CD4-positive, alpha-beta T cell treated with Interleukin-12 subunit alpha and Interleukin-12 subunit beta, for 1 hour (primary cell): ENCODE measurements at regions not wholly inside any gene's neighbourhood (a gene's known extent, or its start where the extent isn't known, plus 50 kb on each side); places are given as distances from the start of the nearest gene placed in this dataset.
"Not testable (repeated sequence)": the region's sequence is repeated elsewhere in the genome, so short reads cannot be mapped to it uniquely, and the experiment has no call there.

Source experiments
- DNase-seq: peaks from one replicate; pipeline ENCODE4 v3.0.0-alpha.2; 2020

DNA sequence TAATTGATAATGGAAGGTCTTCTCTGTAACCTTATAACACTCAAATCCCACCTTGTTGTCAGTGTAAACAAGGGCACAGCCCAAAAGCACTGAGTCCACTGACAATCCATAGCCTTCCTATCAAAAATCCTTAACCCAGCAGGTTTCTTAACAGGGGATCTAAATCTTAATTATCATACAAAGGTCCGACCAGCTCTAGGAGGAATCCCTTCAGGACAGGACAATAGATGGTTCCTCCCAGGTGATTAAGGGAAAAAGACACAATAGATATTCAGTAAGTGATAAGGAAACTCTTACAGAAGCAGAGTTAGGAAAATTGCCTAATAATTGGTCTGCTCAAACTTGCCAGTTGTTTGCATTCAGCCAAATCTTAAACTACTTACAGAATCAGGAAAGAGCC lies 951.9 kb upstream of the CTNND2 start:
- DNase-seq, result not testable (repeated sequence)

- no peak for DNase-seq
Measured at GRCh38 chr5:12854386-12854785, 950.1 kb upstream of the CTNND2 start.

DNA sequence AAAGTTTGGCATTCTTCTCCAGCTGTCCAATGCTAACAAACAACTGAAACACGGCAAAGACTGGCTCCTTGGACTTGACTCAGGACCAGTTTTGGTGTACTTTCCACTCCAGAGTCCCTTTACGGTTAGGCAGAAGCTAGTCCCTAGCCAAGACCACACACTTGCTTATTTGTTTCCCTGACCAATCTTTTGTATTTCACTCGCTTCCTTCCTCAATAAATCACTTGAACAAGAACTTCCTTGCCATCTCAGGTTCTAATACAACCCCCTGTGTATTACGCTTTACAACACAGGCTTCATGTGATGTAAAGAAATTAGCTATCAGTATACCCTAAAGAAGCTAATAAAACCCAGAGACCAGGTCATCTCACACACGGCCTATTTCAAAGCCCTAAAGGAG lies 947.5 kb upstream of the CTNND2 start:
- no peak for DNase-seq

GRCh38 chr5:12848709-12849108 lies 944.5 kb upstream of the CTNND2 start:
- DNase-seq, result no peak

GRCh38 chr5:12845549-12846159 lies 941.4 kb upstream of the CTNND2 start:
- no peak for DNase-seq

DNA sequence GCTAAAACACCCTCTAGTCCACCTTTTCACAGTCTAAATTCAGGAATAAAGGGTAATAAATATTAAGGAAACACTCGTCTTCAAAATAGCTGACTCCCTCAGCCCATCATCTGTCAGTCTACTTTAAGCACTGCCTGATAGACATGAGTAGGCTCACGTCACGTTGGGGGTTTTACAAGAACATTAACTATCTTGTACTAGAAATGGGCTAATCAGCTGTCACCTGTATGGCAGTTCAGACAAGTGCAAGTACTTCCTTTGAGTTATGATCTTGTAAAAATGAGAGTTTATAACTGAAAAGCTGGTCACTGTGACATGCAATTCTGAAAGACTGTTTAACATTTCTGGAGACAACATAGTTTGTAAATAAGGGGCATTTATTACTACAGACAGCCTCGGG lies 936.7 kb upstream of the CTNND2 start:
- no peak for DNase-seq

- DNase-seq, result no peak
Measured at GRCh38 chr5:12837592-12837991, 933.3 kb upstream of the CTNND2 start.

DNA sequence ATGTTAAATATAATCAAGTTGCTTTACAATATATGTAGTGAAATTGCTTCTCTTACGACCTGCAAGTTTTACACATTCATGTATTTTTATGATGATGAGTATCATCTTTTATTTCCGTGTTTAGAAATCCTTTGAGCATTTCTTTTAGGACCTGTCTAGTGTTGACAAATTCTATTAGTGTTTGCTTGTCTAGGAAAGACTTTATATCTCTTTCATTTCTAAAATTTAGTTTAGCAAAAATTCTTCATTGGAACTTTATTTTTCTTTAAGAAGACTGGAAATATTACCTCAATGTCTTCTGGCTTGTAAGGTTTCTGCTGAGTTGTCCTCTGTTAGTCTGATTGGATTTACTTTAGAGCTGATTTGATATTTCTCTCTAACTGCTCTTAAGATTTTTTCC lies 920.9 kb upstream of the CTNND2 start:
- no peak for DNase-seq

DNA sequence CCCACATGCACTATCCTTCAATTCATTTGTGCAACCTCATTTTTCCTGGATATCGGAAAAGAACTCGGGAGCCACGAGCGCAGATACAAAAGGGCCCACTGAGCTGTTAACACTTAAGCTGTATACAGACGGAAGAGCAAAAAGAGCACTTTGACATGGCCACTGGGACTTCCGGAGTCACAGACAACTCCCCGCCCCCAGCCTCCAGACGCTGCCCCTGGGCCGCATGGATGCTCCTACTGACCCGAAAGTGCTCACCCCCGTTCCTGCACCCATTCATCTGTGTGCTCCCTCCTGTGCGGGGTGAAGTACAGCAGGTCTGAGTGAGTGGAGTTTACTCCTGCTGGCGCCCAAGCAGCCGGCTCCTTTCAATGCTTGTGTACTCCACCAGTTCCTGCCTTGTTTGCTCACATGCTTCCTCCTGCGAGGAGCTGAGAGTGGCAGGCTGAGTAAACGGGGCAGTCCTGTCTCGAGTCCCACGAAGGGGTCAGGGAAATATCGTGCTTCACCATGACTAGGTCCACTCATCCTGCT lies 901.0 kb upstream of the CTNND2 start:
- no peak for DNase-seq

- no peak for DNase-seq
Measured at GRCh38 chr5:12799165-12799564, 894.9 kb upstream of the CTNND2 start.

GRCh38 chr5:12795333-12795663 lies 891.1 kb upstream of the CTNND2 start:
- no peak for DNase-seq

DNA sequence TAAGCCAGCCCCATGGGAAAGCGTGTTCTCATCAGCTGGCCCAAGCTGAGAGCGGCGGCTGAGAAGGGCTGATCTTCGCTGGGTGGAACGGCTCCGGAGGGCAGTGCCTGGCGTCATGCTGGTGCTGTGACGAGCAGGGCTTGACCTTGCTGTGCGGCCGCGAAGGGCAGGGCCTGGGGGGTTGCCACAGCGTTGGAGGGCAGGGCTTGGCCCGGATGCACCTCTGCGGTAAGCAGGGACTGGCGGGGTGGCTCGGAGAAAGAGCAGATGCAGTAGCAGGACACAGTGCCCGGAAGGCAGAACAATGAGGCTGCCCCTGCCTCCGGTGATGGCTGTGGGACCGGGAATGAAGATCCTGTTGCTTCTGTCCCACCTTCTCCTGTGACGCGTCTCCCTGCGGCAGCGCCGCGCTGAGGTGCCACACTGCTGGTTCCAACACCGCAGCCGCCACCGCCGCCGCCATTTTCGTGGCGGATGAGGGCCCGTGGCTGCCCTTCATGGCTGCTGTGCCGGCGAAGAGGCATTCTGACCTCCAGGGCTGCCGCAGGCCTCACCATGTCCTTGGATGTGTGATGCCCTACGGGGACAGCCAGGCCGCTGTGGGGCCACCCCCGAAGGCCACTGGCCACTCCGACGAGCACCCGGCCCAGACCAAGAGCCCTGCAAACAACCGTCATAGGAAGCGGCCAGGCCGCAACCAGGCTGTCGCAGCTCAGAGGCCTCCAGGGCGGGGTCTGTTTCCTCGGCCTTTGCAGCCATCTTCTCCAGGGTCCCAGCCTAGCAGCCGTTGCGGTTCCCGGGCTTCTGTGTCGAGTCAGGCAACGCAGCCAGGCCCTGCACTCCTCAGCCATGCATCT lies 890.5 kb upstream of the CTNND2 start:
- no peak for DNase-seq

- no peak for DNase-seq
Measured at GRCh38 chr5:12793373-12793772, 889.1 kb upstream of the CTNND2 start.

DNA sequence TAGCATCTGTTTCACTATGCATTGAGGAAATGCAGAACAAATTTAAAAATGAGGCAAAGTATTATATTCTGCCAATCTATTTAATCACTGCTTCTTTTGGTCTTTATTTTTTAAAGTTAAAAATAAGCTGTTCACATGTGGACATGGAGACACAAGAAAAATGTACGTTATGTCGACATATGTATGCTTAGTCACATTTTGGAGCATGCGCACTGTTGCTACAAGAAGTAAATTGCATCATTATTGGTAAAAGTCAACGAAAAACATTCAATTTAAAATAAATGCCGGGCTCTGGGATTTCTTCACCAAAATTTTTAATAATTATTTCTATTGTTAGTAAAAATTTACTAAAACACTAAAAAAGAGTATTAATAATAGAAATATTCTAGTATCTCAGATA lies 876.3 kb upstream of the CTNND2 start:
- no peak for DNase-seq

- no peak for DNase-seq
Measured at GRCh38 chr5:12777342-12777741, 873.1 kb upstream of the CTNND2 start.

GRCh38 chr5:12772276-12772675 lies 868.0 kb upstream of the CTNND2 start:
- DNase-seq, result no peak

DNA sequence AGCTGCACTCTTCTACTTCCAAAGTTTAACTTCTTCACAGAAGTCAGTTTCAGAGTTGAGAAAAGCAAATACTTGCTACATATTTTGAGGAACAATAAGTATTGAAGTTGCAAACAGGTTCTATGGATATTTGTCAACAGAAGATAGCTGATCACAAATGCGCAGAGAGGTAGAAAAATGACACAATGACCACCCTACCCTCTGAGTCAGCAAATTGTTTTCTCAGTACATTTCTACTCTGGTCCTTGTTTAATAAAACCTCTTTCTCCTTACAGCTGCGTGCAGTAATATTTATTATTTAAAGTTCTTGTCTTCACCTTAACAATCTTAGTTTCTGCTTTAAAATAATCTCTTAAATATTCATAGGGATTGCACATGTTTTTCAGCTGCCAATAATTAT lies 855.1 kb upstream of the CTNND2 start:
- no peak for DNase-seq

DNA sequence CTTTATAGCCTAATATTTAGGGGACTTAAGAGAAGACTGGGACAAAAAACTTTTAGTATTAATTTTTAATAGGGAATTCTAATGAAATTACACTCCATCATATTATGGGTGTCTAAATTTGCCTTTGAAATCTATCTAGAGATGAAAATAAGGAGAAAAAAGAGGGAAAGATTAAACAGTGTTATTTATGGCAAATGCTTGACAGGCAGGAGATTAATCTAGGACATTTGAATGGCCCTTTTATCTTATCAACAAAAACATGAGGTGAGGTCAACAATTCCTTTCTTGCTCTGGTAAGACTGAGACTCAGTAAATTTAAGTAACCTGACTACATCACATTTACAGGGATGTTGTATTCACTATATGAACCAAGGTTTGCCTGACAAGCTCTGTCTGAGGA lies 852.8 kb upstream of the CTNND2 start:
- DNase-seq, result no peak

GRCh38 chr5:12745537-12745936 lies 841.3 kb upstream of the CTNND2 start:
- no peak for DNase-seq

DNA sequence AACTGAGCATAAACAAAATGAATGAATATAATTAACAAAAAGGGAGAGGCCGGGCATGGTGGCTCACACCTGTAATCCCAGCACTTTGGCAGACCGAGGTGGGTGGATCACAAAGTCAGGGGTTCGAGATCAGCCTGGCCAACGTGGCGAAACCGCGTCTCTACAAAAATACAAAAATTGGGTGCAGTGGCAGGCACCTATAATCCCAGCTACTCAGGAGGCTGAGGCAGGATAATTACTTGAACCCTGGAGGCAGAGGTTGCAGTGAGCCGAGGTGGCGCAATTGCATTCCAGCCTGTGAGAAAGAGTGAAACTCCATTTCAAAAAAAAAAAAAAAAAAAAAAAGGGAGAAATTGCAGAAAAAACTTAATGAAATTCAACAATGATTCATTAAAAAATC lies 839.3 kb upstream of the CTNND2 start:
- DNase-seq, result no peak

GRCh38 chr5:12730354-12730753 lies 826.1 kb upstream of the CTNND2 start:
- no peak for DNase-seq

- DNase-seq, result no peak
Measured at GRCh38 chr5:12716664-12717063, 812.4 kb upstream of the CTNND2 start.

GRCh38 chr5:12707560-12707959 lies 803.3 kb upstream of the CTNND2 start:
- DNase-seq, result no peak

DNA sequence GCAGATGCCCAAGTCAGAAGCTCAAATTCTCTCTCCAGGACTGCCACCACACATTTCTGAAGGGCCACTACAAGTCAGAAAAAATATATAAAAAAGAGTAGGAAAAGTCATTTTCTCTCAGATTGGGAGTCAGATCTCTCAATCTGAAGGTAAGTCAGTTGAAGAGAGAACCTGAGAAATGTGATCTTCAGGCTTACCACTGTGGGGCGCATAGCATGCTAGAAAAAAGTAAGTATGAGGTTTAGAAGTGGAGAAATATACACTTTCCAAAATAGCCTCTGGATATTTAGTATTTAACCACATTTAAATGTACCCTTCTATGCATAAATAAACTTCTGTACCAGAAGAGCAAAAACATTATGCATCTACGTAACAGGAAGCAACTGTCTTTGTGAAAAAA lies 800.7 kb upstream of the CTNND2 start:
- DNase-seq, result no peak

DNA sequence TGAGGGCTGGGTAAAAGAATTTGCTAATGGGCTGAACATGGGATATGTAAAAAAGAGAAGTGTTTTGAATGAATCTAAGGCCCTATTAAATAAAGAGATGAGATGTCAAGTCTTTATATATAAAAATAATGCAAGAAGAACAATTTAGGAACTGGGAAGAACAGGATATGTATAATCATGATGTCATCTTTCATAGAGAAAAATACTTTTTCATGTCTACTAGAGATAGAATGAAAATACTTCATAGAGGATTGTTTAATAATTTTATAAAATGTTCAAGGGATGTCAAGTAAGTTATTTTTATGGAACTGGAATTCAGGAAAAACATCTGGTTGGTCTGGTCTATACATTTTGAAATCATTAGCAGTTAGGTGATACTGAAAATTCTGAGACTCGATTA lies 799.0 kb upstream of the CTNND2 start:
- DNase-seq, result no peak
